SK-N-SH treated with all-trans-retinoic acid at 6 μM for 48 hours (cell line): ENCODE measurements at regions not wholly inside any gene's neighbourhood (a gene's known extent, or its start where the extent isn't known, plus 50 kb on each side); places are given as distances from the start of the nearest gene placed in this dataset.
"Not testable (repeated sequence)": the region's sequence is repeated elsewhere in the genome, so short reads cannot be mapped to it uniquely, and the experiment has no call there.

Source experiments
- ATAC-seq: fragments of 200-7000 bp; cut with Tn5 transposase; 3 replicates; pipeline ENCODE4 v1.9.1; 2020; ENCODE audit warnings: mild to moderate bottlenecking, moderate library complexity
- ARNTL ChIP-seq: fragments of 450-650 bp; formaldehyde crosslinking; IDR thresholded peaks from 2 replicates; pipeline ENCODE4 v1.5.0; 2020; ENCODE audit warnings: low read depth, mild to moderate bottlenecking, moderate library complexity, borderline replicate concordance
- BACH2 ChIP-seq: fragments of 250-450 bp; sonication (Bioruptor Pico); IDR thresholded peaks from 2 replicates; pipeline ENCODE4 v1.9.0; 2021; ENCODE audit warnings: mild to moderate bottlenecking, borderline replicate concordance
- CREB5 ChIP-seq: fragments of 250-450 bp; sonication (Bioruptor Pico); IDR thresholded peaks from 2 replicates; pipeline ENCODE4 v1.5.1; 2020; ENCODE audit warnings: low read depth, mild to moderate bottlenecking, moderate library complexity
- CSDC2 ChIP-seq: fragments of 250-450 bp; sonication (Bioruptor Pico); IDR thresholded peaks from 2 replicates; pipeline ENCODE4 v1.5.0; 2020; ENCODE audit warnings: mild to moderate bottlenecking, moderate library complexity
- GLIS3 ChIP-seq: fragments of 250-450 bp; sonication (Bioruptor Pico); IDR thresholded peaks from 2 replicates; pipeline ENCODE4 v1.5.0; 2020; ENCODE audit warnings: mild to moderate bottlenecking, moderate library complexity
- ISL1 ChIP-seq: fragments of 250-450 bp; sonication (Bioruptor Pico); IDR thresholded peaks from 2 replicates; pipeline ENCODE4 v2.1.2; 2022; ENCODE audit warnings: mild to moderate bottlenecking, moderate library complexity
- OSR1 ChIP-seq: fragments of 250-450 bp; sonication (Bioruptor Pico); IDR thresholded peaks from 2 replicates; pipeline ENCODE4 v1.8.0; 2022; ENCODE audit warnings: moderate library complexity, mild to moderate bottlenecking, inconsistent platforms
- PATZ1 ChIP-seq: fragments of 250-450 bp; sonication (Bioruptor Pico); IDR thresholded peaks from 2 replicates; pipeline ENCODE4 v1.8.0; 2020; ENCODE audit warnings: mild to moderate bottlenecking, moderate library complexity, borderline replicate concordance
- POU6F1 ChIP-seq: fragments of 250-450 bp; sonication (Bioruptor Pico); IDR thresholded peaks from 2 replicates; pipeline ENCODE4 v1.8.0; 2021; ENCODE audit warnings: low read depth, mild to moderate bottlenecking, moderate library complexity, borderline replicate concordance
- PPARA ChIP-seq: fragments of 250-450 bp; sonication (Bioruptor Pico); IDR thresholded peaks from 2 replicates; pipeline ENCODE4 v1.5.0; 2020; ENCODE audit warnings: mild to moderate bottlenecking, borderline replicate concordance
- RARB ChIP-seq: fragments of 250-450 bp; sonication (Bioruptor Pico); IDR thresholded peaks from 2 replicates; pipeline ENCODE4 v1.8.0; 2021; ENCODE audit warnings: mild to moderate bottlenecking, moderate library complexity
- SNAI2 ChIP-seq: fragments of 250-450 bp; sonication (Bioruptor Pico); IDR thresholded peaks from 2 replicates; pipeline ENCODE4 v1.5.0; 2020; ENCODE audit warnings: mild to moderate bottlenecking, moderate library complexity
- TCF4 ChIP-seq: fragments of 250-450 bp; sonication (Bioruptor Pico); IDR thresholded peaks from 2 replicates; pipeline ENCODE4 v1.8.0; 2021; ENCODE audit warnings: mild to moderate bottlenecking, moderate library complexity, borderline replicate concordance
- TSHZ2 ChIP-seq: fragments of 250-450 bp; sonication (Bioruptor Pico); IDR thresholded peaks from 2 replicates; pipeline ENCODE4 v1.5.0; 2020; ENCODE audit warnings: mild to moderate bottlenecking, moderate library complexity
- ZC3H10 ChIP-seq: fragments of 250-450 bp; sonication (Bioruptor Pico); IDR thresholded peaks from 2 replicates; pipeline ENCODE4 v1.5.1; 2021; ENCODE audit warnings: mild to moderate bottlenecking, moderate library complexity
- ZFP3 ChIP-seq: fragments of 250-450 bp; sonication (Bioruptor Pico); IDR thresholded peaks from 2 replicates; pipeline ENCODE4 v1.5.0; 2020; ENCODE audit warnings: mild to moderate bottlenecking, moderate library complexity
- ZFP30 ChIP-seq: fragments of 450-650 bp; formaldehyde crosslinking; IDR thresholded peaks from 2 replicates; pipeline ENCODE4 v1.5.0; 2022; ENCODE audit warnings: mild to moderate bottlenecking, moderate library complexity
- ZNF70 ChIP-seq: fragments of 450-650 bp; formaldehyde crosslinking; IDR thresholded peaks from 2 replicates; pipeline ENCODE4 v1.5.0; 2020; ENCODE audit warnings: mild to moderate bottlenecking, moderate library complexity
- ZNF8 ChIP-seq: fragments of 450-650 bp; formaldehyde crosslinking; IDR thresholded peaks from 2 replicates; pipeline ENCODE4 v1.5.0; 2020; ENCODE audit warnings: mild to moderate bottlenecking, moderate library complexity

GRCh38 chr5:112036206-112036605 is 279.2 kb upstream of the NREP start (continued):
- TF ChIP-seq TSHZ2 (CRISPR knock-in tag) (no peak), PPARA (CRISPR knock-in tag) (no peak), ZNF70 (CRISPR knock-in tag) (no peak), RARB (CRISPR knock-in tag) (no peak), BACH2 (no peak), ZFP30 (CRISPR knock-in tag) (no peak), ISL1 (CRISPR knock-in tag) (no peak), POU6F1 (CRISPR knock-in tag) (no peak)
- TF ChIP-seq, all 23 proteins: peak for 0

GRCh38 chr5:112034421-112034979 is 277.5 kb upstream of the NREP start:
- ATAC-seq = no peak
- TF ChIP-seq ISL1 (CRISPR knock-in tag) = no peak
- no peak for TF ChIP-seq CREB5
- no peak for TF ChIP-seq PATZ1 (CRISPR knock-in tag)
- no peak for TF ChIP-seq SNAI2
- TF ChIP-seq POU6F1 (CRISPR knock-in tag) = no peak
- no peak for TF ChIP-seq ARNTL (CRISPR knock-in tag)
- TF ChIP-seq CSDC2 (CRISPR knock-in tag) = no peak
- no peak for TF ChIP-seq ZFP3 (CRISPR knock-in tag)
- TF ChIP-seq OSR1 (CRISPR knock-in tag) = no peak

- not testable (repeated sequence) for ATAC-seq
These were observed 269.9 kb upstream of the NREP start for GRCh38 chr5:112026879-112027278.

- no peak for TF ChIP-seq ZNF70 (CRISPR knock-in tag)
- no peak for TF ChIP-seq ARNTL (CRISPR knock-in tag)
- no peak for TF ChIP-seq OSR1 (CRISPR knock-in tag)
- no peak for TF ChIP-seq ZC3H10 (CRISPR knock-in tag)
- TF ChIP-seq GLIS3 (CRISPR knock-in tag) = no peak
- TF ChIP-seq RARB (CRISPR knock-in tag) = no peak
- TF ChIP-seq ISL1 (CRISPR knock-in tag) = no peak
- TF ChIP-seq PPARA (CRISPR knock-in tag) = no peak
- TF ChIP-seq CREB5 = no peak
- no peak for TF ChIP-seq ZNF8 (CRISPR knock-in tag)
- no peak for TF ChIP-seq POU6F1 (CRISPR knock-in tag)
- TF ChIP-seq TCF4 (CRISPR knock-in tag) = no peak
- no peak for TF ChIP-seq CSDC2 (CRISPR knock-in tag)
- TF ChIP-seq, all 23 proteins: peak for 0
These were observed 268.8 kb upstream of the NREP start for GRCh38 chr5:112025757-112026156.

More at GRCh38 chr5:112025757-112026156, 268.8 kb upstream of the NREP start:
- no peak for ATAC-seq
